Natural killer cell treated with Interleukin-12 subunit alpha and Interleukin-12 subunit beta and Interleukin-15 and Interleukin-18, amount 100 ng/mL, for 72 hours (primary cell): ENCODE measurements at regions not wholly inside any gene's neighbourhood (a gene's known extent, or its start where the extent isn't known, plus 50 kb on each side); places are given as distances from the start of the nearest gene placed in this dataset.

Experiments used
- ATAC-seq, 2 donors: fragments of 150-1000 bp; cut with Tn5 transposase in 1 of 2; sonication (Bioruptor Pico), chemical (Tn5 transposase) in 1 of 2; 2 replicates each; pipeline ENCODE4 v1.10.0; 2021
- DNase-seq: peaks from one replicate; pipeline ENCODE4 v3.0.0; 2022; ENCODE audit warnings: low spot score
- H3K27ac Mint-ChIP-seq, 2 donors: 1 replicate in 1 of 2; 2 replicates in 1 of 2; pipeline ENCODE4 v1.8.0; 2022; ENCODE audit warnings: mixed read lengths in 2 of 2, mild to moderate bottlenecking in 1 of 2, moderate library complexity in 1 of 2
- H3K27me3 Mint-ChIP-seq, 2 donors: 1 replicate in 1 of 2; 2 replicates in 1 of 2; pipeline ENCODE4 v1.8.0; 2022; ENCODE audit warnings: mixed read lengths in 2 of 2
- H3K36me3 Mint-ChIP-seq: one replicate; pipeline ENCODE4 v1.8.0; 2022; ENCODE audit warnings: mixed read lengths
- H3K4me1 Mint-ChIP-seq, 2 donors: 1 replicate in 1 of 2; 2 replicates in 1 of 2; pipeline ENCODE4 v1.8.0; 2022; ENCODE audit warnings: low read depth in 2 of 2, mixed read lengths in 2 of 2, mild to moderate bottlenecking in 1 of 2
- H3K4me3 Mint-ChIP-seq: one replicate; pipeline ENCODE4 v1.8.0; 2022; ENCODE audit warnings: mixed read lengths
- H3K9me3 Mint-ChIP-seq: 2 replicates; pipeline ENCODE4 v1.8.0; 2022; ENCODE audit warnings: mixed read lengths

- Mint-ChIP-seq H3K27ac (no peak overlapping the region), H3K4me1 (no peaks in the 10 kb centered on the region), H3K27me3 (peaks cover 8 to 35% of the 10 kb centered on the region in 2 donors), H3K9me3 (no peaks in the 10 kb centered on the region), H3K36me3 (no peaks in the 10 kb centered on the region), H3K4me3 (no peak overlapping the region)
- ATAC-seq = no peak
- DNase-seq = no peak
These were observed 517.8 kb downstream of the MN1 start for GRCh38 chr22:27283714-27284113.

DNA sequence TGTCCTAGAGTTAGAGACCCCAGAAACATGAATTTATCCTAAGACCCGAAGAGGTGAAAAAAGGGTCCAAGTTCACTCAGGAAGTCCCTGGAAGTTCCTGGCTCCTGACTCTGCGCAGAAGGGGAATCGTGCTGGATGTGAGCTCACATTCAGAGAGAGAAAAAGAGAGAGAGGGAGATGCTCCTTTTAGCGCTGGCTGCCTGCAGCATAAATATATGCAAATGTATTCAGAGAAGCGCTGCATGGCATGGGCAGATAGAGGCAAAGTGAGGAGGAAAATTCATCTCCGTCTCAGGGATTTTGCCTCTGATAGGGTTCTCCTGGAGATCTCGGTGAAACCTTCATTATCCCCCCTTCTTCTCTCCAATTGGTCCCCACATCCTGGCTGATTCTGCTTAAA lies 517.2 kb downstream of the MN1 start:
- H3K9me3 Mint-ChIP-seq = no peaks in the 10 kb centered on the region
- ATAC-seq (no peak), DNase-seq (no peak)
- no peak overlapping the region for H3K4me3 Mint-ChIP-seq
- peaks cover 7 to 35% of the 10 kb centered on the region in 2 donors for H3K27me3 Mint-ChIP-seq
- H3K36me3 Mint-ChIP-seq = no peaks in the 10 kb centered on the region
- H3K27ac Mint-ChIP-seq = no peak overlapping the region
- no peaks in the 10 kb centered on the region for H3K4me1 Mint-ChIP-seq

GRCh38 chr22:27286711-27287110 lies 514.8 kb downstream of the MN1 start:
- Mint-ChIP-seq H3K27me3 (peaks cover 3 to 20% of the 10 kb centered on the region in 2 donors), H3K4me1 (no peaks in the 10 kb centered on the region), H3K9me3 (no peaks in the 10 kb centered on the region), H3K36me3 (no peaks in the 10 kb centered on the region), H3K27ac (no peak overlapping the region), H3K4me3 (no peak overlapping the region)
- DNase-seq = no peak
- ATAC-seq = no peak

GRCh38 chr22:27292542-27293299 lies 508.8 kb downstream of the MN1 start:
- Mint-ChIP-seq H3K27me3 (peaks cover 15 to 29% of the 10 kb centered on the region in 2 donors), H3K4me3 (no peak overlapping the region)
- ATAC-seq = no peak

DNA sequence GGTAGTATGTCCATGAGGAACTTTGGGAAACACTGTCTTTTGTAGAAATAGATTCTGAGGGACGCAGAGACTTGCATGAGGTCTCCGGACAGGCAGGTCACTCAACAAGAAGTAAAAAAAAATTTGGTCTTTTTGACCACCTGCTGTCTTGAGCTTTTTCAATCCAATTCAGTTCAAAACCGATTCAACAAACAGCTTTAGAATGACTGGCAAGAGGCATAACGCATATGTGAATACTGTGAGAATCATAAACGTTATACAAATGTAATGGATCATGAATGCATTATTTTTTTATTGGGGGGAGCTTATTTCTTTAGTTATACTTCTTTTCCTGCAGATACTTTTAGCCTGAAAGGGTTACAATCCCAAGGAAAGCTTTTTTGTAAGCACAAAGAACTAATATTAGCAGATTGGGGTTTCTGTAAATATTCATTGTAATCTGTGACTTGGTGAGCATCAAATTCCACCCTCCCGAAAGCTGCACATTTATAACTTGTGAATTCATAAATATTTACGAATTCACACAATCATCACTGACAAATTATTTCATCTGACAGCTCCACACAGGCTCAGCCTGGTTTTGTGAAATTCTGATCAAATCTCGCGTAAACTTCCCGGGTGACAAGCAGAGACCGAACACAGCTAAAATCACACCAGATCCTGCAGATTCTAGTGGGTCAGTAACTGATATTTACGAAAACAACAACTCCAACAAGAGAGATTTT lies 507.7 kb downstream of the MN1 start:
- H3K4me3 Mint-ChIP-seq = no peak overlapping the region
- H3K4me1 Mint-ChIP-seq = peaks cover 0 to 3% of the 10 kb centered on the region in 2 donors
- H3K27me3 Mint-ChIP-seq = peaks cover 24 to 41% of the 10 kb centered on the region in 2 donors
- DNase-seq (no peak), ATAC-seq (no peak)
- no peaks in the 10 kb centered on the region for H3K9me3 Mint-ChIP-seq
- H3K36me3 Mint-ChIP-seq = no peaks in the 10 kb centered on the region
- no peak overlapping the region for H3K27ac Mint-ChIP-seq

More at GRCh38 chr22:27292542-27293299, 508.8 kb downstream of the MN1 start:
- H3K9me3 Mint-ChIP-seq = no peaks in the 10 kb centered on the region
- DNase-seq = no peak
- H3K27ac Mint-ChIP-seq = no peak overlapping the region
- no peaks in the 10 kb centered on the region for H3K4me1 Mint-ChIP-seq
- H3K36me3 Mint-ChIP-seq = no peaks in the 10 kb centered on the region

- DNase-seq = no peak
- Mint-ChIP-seq H3K27me3 (peaks cover 26 to 45% of the 10 kb centered on the region in 2 donors), H3K4me1 (peaks cover 0 to 4% of the 10 kb centered on the region in 2 donors), H3K27ac (no peak overlapping the region), H3K36me3 (no peaks in the 10 kb centered on the region), H3K4me3 (no peak overlapping the region), H3K9me3 (no peaks in the 10 kb centered on the region)
- peak in 1 of 2 donors; percentile 27 for ATAC-seq
These were observed 506.5 kb downstream of the MN1 start for GRCh38 chr22:27295040-27295439.

DNA sequence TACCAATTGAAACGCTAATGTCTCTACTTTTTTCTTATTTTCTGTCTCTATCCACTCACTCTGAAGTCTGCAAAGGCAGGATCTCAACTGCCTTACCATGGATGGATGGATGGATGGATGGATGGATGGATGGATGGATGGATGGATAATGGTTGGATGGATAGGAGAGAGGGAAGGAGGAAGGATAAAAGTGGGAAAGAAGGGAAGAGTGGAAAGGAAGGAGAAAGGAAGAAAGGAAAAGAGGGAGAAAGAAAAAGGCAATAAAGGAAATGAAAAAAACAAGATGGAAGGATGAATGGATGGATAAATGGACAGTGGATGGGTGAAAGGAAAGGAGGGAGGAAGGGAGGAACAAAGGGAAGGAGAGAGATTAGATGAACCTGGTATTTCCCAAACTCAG lies 506.0 kb downstream of the MN1 start:
- no peaks in the 10 kb centered on the region for H3K36me3 Mint-ChIP-seq
- H3K27me3 Mint-ChIP-seq = peaks cover 26 to 45% of the 10 kb centered on the region in 2 donors
- DNase-seq (no peak), ATAC-seq (no peak)
- no peak overlapping the region for H3K27ac Mint-ChIP-seq
- no peaks in the 10 kb centered on the region for H3K9me3 Mint-ChIP-seq
- peaks cover 0 to 4% of the 10 kb centered on the region in 2 donors for H3K4me1 Mint-ChIP-seq
- H3K4me3 Mint-ChIP-seq = no peak overlapping the region

DNA sequence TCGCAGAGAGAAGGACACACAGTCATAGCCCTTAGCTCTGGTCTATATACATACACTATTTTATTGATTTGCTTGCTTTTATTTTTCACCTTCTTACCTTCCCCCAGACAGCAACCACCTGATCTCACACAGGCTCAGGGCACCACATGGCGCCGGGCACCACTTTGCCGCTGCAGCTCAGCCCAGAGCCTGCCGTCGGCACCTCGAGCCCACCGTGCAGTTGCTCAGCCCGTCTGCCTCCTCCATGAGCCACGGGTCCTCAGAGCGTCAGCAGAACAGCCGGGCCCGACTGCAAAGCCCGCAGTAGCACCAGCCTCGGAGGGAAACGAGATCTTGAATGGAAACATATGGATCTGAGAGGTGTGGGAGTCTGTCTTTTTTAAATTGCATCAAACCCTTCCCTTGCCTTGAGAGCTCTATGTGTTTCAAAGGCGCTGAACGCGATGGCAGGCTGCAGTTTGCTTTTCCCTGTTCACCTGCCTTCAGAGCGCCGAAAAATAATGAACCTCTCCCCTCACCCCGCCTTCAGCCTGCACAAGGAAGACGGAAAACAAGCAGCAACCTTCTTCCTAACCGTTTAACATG lies 505.4 kb downstream of the MN1 start:
- no peak overlapping the region for H3K27ac Mint-ChIP-seq
- H3K27me3 Mint-ChIP-seq = peaks cover 26 to 45% of the 10 kb centered on the region in 2 donors
- ATAC-seq (peak in 1 of 2 donors; percentile 17), DNase-seq (no peak)
- no peaks in the 10 kb centered on the region for H3K36me3 Mint-ChIP-seq
- no peaks in the 10 kb centered on the region for H3K9me3 Mint-ChIP-seq
- H3K4me3 Mint-ChIP-seq = no peak overlapping the region
- peaks cover 0 to 4% of the 10 kb centered on the region in 2 donors for H3K4me1 Mint-ChIP-seq

DNA sequence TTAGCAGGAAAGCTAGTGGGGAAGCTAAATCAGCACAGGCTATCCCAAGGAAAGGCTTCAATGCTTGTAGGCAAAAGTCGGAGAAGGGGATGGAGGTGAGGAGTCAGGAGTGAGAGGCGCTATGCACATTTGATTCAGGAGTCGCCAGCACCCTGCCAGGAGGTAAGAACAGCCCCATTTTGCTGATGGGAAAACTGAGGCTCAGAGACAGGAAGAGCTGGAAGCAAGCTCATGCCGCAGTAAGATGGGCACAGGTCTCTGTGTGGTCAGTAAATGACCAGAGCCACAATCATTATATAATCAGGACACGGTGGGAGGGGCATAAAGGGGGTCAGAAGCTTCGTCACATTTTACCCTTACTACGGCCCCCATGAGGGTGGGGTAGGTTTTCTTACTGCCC lies 504.4 kb downstream of the MN1 start:
- H3K27me3 Mint-ChIP-seq = peaks cover 26 to 45% of the 10 kb centered on the region in 2 donors
- peaks cover 0 to 4% of the 10 kb centered on the region in 2 donors for H3K4me1 Mint-ChIP-seq
- H3K4me3 Mint-ChIP-seq = no peak overlapping the region
- ATAC-seq = no peak
- no peaks in the 10 kb centered on the region for H3K36me3 Mint-ChIP-seq
- DNase-seq = no peak
- no peaks in the 10 kb centered on the region for H3K9me3 Mint-ChIP-seq
- no peak overlapping the region for H3K27ac Mint-ChIP-seq

GRCh38 chr22:27298332-27298731 lies 503.2 kb downstream of the MN1 start:
- H3K4me1 Mint-ChIP-seq = peaks cover 0 to 4% of the 10 kb centered on the region in 2 donors
- no peak for DNase-seq
- no peaks in the 10 kb centered on the region for H3K9me3 Mint-ChIP-seq
- H3K27me3 Mint-ChIP-seq = peaks cover 26 to 46% of the 10 kb centered on the region in 2 donors
- ATAC-seq = no peak
- H3K4me3 Mint-ChIP-seq = no peak overlapping the region
- no peak overlapping the region for H3K27ac Mint-ChIP-seq
- H3K36me3 Mint-ChIP-seq = no peaks in the 10 kb centered on the region

DNA sequence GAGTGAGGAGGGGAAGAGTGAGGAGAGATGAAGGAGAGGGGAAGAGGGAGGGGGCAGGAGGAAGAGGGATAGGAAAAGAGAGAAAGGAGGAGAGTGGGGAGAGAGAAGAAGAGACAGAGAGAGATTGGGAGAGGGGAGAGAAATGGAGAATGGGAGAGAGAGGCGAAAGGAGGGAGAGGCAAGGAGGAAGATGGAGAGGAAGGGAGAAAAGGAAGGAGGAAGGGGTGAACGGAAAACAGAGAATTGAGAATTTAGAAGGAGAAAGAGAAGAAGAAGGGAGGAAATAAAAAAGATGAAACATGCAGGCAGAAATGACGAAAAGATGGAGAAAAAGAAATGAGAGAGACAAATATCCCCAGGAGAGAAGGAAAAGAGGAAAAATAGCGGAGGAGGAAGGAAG lies 502.8 kb downstream of the MN1 start:
- Mint-ChIP-seq H3K36me3 (no peaks in the 10 kb centered on the region), H3K4me3 (no peak overlapping the region), H3K27me3 (peaks cover 29 to 50% of the 10 kb centered on the region in 2 donors), H3K27ac (no peak overlapping the region), H3K4me1 (peaks cover 0 to 4% of the 10 kb centered on the region in 2 donors), H3K9me3 (no peaks in the 10 kb centered on the region)
- ATAC-seq (no peak), DNase-seq (no peak)

DNA sequence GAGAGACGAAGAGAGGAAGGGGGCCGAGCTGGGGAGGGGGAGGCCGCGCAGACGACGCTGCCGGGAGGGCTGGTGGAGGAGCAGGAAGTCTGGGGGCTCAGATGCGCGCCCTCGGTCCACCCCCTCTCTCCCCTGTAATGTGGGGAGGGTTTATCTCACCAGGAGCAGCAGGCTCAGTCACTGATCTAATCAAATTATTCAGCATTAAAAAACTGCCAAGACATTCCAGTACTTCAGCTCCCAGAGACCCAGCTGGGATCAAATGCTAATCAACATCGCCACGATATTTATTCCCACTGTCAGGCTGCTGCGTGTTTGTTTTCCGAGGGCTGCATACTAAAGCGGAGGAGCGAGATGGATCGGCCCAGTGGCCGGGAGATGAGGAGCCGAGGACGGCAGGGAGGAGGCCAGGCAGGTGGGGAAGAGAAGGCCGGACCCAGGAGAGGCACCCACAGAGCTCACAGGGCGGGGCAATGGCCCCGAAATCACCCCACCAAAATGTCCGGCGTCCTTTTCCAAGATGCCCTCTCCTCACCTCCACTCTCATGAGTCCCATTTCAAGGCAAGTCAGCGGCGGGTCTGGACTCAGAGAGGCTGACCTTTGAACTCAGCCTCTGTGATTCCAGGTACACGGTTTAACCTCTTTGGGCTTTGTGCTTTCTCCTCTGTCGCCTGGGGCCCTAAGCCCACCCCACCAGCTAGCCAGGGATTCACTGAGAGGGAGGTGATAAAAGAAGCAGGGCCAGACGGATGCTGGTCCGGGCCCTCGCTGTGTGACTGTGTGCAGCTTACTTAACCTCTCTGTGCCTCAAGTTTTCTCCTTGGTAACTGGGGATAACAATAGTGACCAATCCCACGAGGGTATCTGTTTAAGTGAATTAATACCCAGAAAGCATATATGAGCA lies 502.1 kb downstream of the MN1 start:
- H3K36me3 Mint-ChIP-seq = no peaks in the 10 kb centered on the region
- DNase-seq (no peak), ATAC-seq (no peak)
- no peaks in the 10 kb centered on the region for H3K9me3 Mint-ChIP-seq
- H3K4me3 Mint-ChIP-seq = no peak overlapping the region
- H3K4me1 Mint-ChIP-seq = peaks cover 0 to 4% of the 10 kb centered on the region in 2 donors
- H3K27me3 Mint-ChIP-seq = peaks cover 29 to 45% of the 10 kb centered on the region in 2 donors
- H3K27ac Mint-ChIP-seq = no peak overlapping the region

DNA sequence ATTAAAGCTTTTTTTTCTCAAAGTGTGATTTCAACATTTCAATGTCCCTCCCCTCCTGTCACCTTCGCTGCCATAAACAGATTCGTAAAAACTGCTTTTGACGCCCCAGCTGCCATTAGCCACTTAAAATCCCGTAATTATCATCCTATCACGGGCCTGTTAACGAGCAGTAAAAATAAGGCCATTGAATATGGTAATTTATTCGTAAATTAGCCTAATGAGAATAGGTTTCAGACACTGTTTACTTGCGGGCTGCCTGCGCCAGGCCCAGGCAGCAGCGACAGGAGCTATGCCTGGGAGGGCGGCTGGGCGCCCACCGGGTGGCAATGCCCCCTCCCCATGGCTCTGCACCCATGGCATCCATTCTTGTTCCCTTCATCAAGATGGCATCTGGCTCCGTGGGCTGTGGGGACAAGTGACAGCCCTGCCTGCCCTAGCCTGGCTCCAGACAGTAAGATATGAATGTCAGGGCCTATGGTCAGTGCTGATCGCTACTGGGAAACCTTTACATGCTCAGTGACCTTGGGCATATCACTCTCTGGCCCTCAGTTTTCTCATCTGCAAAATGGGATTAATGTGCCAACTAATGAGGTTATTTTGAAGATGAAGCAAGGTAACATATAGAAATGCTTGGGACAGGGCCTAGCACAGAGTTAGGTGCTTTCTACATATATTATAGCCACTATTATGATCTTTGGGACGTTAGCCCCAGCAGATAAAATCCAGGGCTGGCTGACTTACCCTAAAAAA lies 500.8 kb downstream of the MN1 start:
- Mint-ChIP-seq H3K4me3 (no peak overlapping the region), H3K4me1 (peaks cover 0 to 4% of the 10 kb centered on the region in 2 donors), H3K27ac (no peak overlapping the region), H3K9me3 (no peaks in the 10 kb centered on the region), H3K36me3 (no peaks in the 10 kb centered on the region), H3K27me3 (peaks cover 24 to 37% of the 10 kb centered on the region in 2 donors)
- DNase-seq = no peak
- no peak for ATAC-seq
